ENCODE measurements at regions not wholly inside any gene's neighbourhood (a gene's known extent, or its start where the extent isn't known, plus 50 kb on each side); places are given as distances from the start of the nearest gene placed in this dataset.

- DNase-seq = no peak
Observed at GRCh38 chr7:16172366-16172765, 249.0 kb downstream of the CRPPA start.

GRCh38 chr7:16171928-16172327, 249.4 kb downstream of the CRPPA start:
- DNase-seq = no peak

- no peak for DNase-seq
Observed at GRCh38 chr7:16170671-16171070, 250.7 kb downstream of the CRPPA start.

GRCh38 chr7:16169537-16169936, 251.8 kb downstream of the CRPPA start:
- DNase-seq = no peak

GRCh38 chr7:16167526-16167925, 253.8 kb downstream of the CRPPA start:
- no peak for DNase-seq

- DNase-seq = no peak
Observed at GRCh38 chr7:16144361-16144760, 277.0 kb downstream of the CRPPA start.

GRCh38 chr7:16137944-16138343, 283.4 kb downstream of the CRPPA start:
- no peak for DNase-seq

- DNase-seq = no peak
Observed at GRCh38 chr7:16136896-16137295, 284.4 kb downstream of the CRPPA start.

GRCh38 chr7:16135658-16136057, 285.7 kb downstream of the CRPPA start:
- no peak for DNase-seq

GRCh38 chr7:16130111-16131110, 290.9 kb downstream of the CRPPA start:
- DNase-seq = no peak

- DNase-seq = no peak
Observed at GRCh38 chr7:16129431-16130110, 291.8 kb downstream of the CRPPA start.

GRCh38 chr7:16123117-16123770, 298.1 kb downstream of the CRPPA start:
- DNase-seq = no peak

- no peak for DNase-seq
Observed at GRCh38 chr7:16121876-16122390, 299.4 kb downstream of the CRPPA start.

- no peak for DNase-seq
Observed at GRCh38 chr7:16115374-16115773, 306.0 kb downstream of the CRPPA start.

- no peak for DNase-seq
Observed at GRCh38 chr7:16114633-16115032, 306.7 kb downstream of the CRPPA start.

- no peak for DNase-seq
Observed at GRCh38 chr7:16114071-16114470, 307.3 kb downstream of the CRPPA start.

- DNase-seq = no peak
Observed at GRCh38 chr7:16113058-16113457, 308.3 kb downstream of the CRPPA start.

- DNase-seq = no peak
Observed at GRCh38 chr7:16106869-16107268, 314.5 kb downstream of the CRPPA start.

GRCh38 chr7:16106300-16106699, 315.0 kb downstream of the CRPPA start:
- no peak for DNase-seq

- no peak for DNase-seq
Observed at GRCh38 chr7:16099302-16099849, 322.0 kb downstream of the CRPPA start.

- no peak for DNase-seq
Observed at GRCh38 chr7:16098585-16099179, 322.7 kb downstream of the CRPPA start.

All from amygdala (tissue), 56 donors.